ENCODE measurements at regions not wholly inside any gene's neighbourhood (a gene's known extent, or its start where the extent isn't known, plus 50 kb on each side); places are given as distances from the start of the nearest gene placed in this dataset.

- Histone ChIP-seq H3K4me3 (replicated peaks in 1 of 3; ENCODE audit: insufficient read depth in 1 of 3, low read depth in 1 of 3, low read length in 3 of 3) (no peak overlapping the region), H3K79me2 (ENCODE audit: control insufficient read depth, insufficient read depth, low read length) (no peaks in the 10 kb centered on the region), H3K27ac (ENCODE audit: insufficient read depth, low read depth, low read length) (no peak overlapping the region), H3K4me1 (ENCODE audit: control insufficient read depth, extremely low read depth, insufficient read depth, low read length) (no peaks in the 10 kb centered on the region), H2AFZ (ENCODE audit: low read depth, low read length) (no peak overlapping the region), H4K20me1 (replicated peaks; ENCODE audit: control insufficient read depth, extremely low read depth, insufficient read depth, low read length) (no peaks in the 10 kb centered on the region), H3K36me3 (ENCODE audit: control insufficient read depth in 2 of 2, extremely low read depth in 1 of 2, insufficient read depth in 2 of 2, low read length in 2 of 2) (no peaks in the 10 kb centered on the region), H3K9me3 (replicated peaks; ENCODE audit: control insufficient read depth, insufficient read depth, low read length) (no peaks in the 10 kb centered on the region), H3K4me2 (ENCODE audit: insufficient read depth, low read length) (no peak overlapping the region), H3K27me3 (ENCODE audit: control insufficient read depth in 2 of 2, insufficient read depth in 2 of 2, low read length in 2 of 2) (no peaks in the 10 kb centered on the region), H3K9ac (replicated peaks; ENCODE audit: extremely low read depth, insufficient read depth, low read length) (no peak overlapping the region), H3K9me1 (replicated peaks; ENCODE audit: control insufficient read depth, extremely low read depth, insufficient read depth, low read length) (no peaks in the 10 kb centered on the region)
- POLR2A ChIA-PET, result no interaction called here
- DNase-seq (ENCODE audit: low read depth, low spot score) (no peak), FAIRE-seq (no peak)
- intact Hi-C loops (cut with micrococcal nuclease), result no loop called here
- dilution Hi-C loops (cut with MboI; ENCODE audit: extremely low pct_ligation_motif_present, low sequenced_read_pairs), result no loop called here
- CTCF ChIA-PET, result interaction anchor here (1.1 to 2.6 kb wide), 3 partner anchors 10 to 361 kb away, joined by 5 to 10 read pairs (median 5); no protein-coding TSS in a partner anchor
- no TSS peak for BruUV-seq (replicated peaks)
- TF ChIP-seq POLR2AphosphoS5 (IDR thresholded peaks at IDR 0.05; ENCODE audit: insufficient read depth, low read depth, low read length) (no peak), POLR2A (IDR thresholded peaks at IDR 0.05; ENCODE audit: low read depth, low read length) (no peak), MYC (IDR thresholded peaks at IDR 0.05; ENCODE audit: low read depth, low read length) (no peak), JUN (IDR thresholded peaks at IDR 0.05; ENCODE audit: borderline replicate concordance, insufficient read depth, insufficient read length, low read depth) (no peak), GATA2 (IDR thresholded peaks at IDR 0.05; ENCODE audit: insufficient read depth, insufficient read length, low read depth, low read length) (no peak), FOS (IDR thresholded peaks at IDR 0.05; ENCODE audit: borderline replicate concordance, insufficient read depth, low read length) (no peak), CTCF (IDR thresholded peaks at IDR 0.05; ENCODE audit: extremely low read depth in 1 of 2, insufficient read depth in 1 of 2, low read depth in 1 of 2, low read length in 2 of 2) (no peak), EZH2 (IDR thresholded peaks at IDR 0.05; ENCODE audit: borderline replicate concordance, low read depth, low read length, severe bottlenecking) (no peak)
- TF ChIP-seq, protein P1, sequence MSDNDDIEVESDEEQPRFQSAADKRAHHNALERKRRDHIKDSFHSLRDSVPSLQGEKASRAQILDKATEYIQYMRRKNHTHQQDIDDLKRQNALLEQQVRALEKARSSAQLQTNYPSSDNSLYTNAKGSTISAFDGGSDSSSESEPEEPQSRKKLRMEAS (IDR thresholded peaks at IDR 0.05; ENCODE audit: insufficient read depth, insufficient read length), result no peak
Measured at GRCh38 chr6:166781331-166781730, 154.3 kb upstream of the RPS6KA2 start.

All from endothelial cell of umbilical vein (primary cell).